Skeletal muscle tissue (tissue), 3 donors: ENCODE measurements at regions not wholly inside any gene's neighbourhood (a gene's known extent, or its start where the extent isn't known, plus 50 kb on each side); places are given as distances from the start of the nearest gene placed in this dataset.

Experiments used
- H3K27ac ChIP-seq: one replicate; pipeline ENCODE4 v1.7.0; 2013; ENCODE audit warnings: mild to moderate bottlenecking, low read depth, low read length, inconsistent platforms
- H3K27me3 ChIP-seq, 3 donors: one replicate each; pipeline ENCODE4 v1.7.0; 2013; ENCODE audit warnings: low read length in 3 of 3; ENCODE audit not compliant: control insufficient read depth in 3 of 3, insufficient read depth in 3 of 3
- H3K36me3 ChIP-seq, 3 donors: one replicate each; pipeline ENCODE4 v1.7.0; 2013; ENCODE audit warnings: low read length in 3 of 3; ENCODE audit not compliant: control insufficient read depth in 3 of 3, insufficient read depth in 3 of 3
- H3K4me1 ChIP-seq, 3 donors: one replicate each; pipeline ENCODE4 v1.7.0; 2013; ENCODE audit warnings: low read length in 3 of 3, mild to moderate bottlenecking in 3 of 3; ENCODE audit not compliant: control insufficient read depth in 3 of 3, insufficient read depth in 3 of 3
- H3K4me3 ChIP-seq, 3 donors: one replicate each; pipeline ENCODE4 v1.7.0; 2013; ENCODE audit warnings: low read length in 3 of 3
- H3K9ac ChIP-seq, 3 donors: one replicate each; pipeline ENCODE4 v1.7.0; 2013; ENCODE audit warnings: low read length in 3 of 3, mild to moderate bottlenecking in 3 of 3, moderate library complexity in 2 of 3, low read depth in 1 of 3
- H3K9me3 ChIP-seq, 3 donors: one replicate each; pipeline ENCODE4 v1.7.0; 2013; ENCODE audit warnings: low read length in 3 of 3; ENCODE audit not compliant: control insufficient read depth in 3 of 3
- donor health status: Osteomylitis.

DNA sequence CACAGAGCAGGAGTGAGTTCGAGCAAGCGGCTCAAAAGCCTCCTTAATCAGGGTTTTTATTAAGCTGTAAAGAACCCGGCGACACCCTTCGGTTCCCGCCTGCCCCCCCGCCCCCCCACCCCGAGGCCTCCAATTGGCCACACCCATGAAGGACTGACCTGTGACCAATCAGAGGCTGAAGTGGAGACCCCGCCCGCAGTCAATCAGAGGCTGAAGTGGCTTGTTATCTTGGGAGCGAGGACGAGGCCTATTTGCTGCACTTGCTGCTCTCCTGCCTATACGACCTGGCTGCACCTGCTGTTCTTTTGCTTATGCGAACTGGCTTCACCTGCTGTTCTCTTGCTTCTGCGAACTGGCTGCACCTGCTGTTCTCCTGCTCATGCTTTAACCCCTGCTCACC, 844.9 kb downstream of the OLFM4 start:
- no peak overlapping the region for H3K9ac ChIP-seq
- no peak overlapping the region for H3K4me3 ChIP-seq
- no peaks in the 10 kb centered on the region for H3K27me3 ChIP-seq
- H3K4me1 ChIP-seq: no peaks in the 10 kb centered on the region
- no peaks in the 10 kb centered on the region for H3K9me3 ChIP-seq
- no peak overlapping the region for H3K27ac ChIP-seq
- H3K36me3 ChIP-seq: no peaks in the 10 kb centered on the region

DNA sequence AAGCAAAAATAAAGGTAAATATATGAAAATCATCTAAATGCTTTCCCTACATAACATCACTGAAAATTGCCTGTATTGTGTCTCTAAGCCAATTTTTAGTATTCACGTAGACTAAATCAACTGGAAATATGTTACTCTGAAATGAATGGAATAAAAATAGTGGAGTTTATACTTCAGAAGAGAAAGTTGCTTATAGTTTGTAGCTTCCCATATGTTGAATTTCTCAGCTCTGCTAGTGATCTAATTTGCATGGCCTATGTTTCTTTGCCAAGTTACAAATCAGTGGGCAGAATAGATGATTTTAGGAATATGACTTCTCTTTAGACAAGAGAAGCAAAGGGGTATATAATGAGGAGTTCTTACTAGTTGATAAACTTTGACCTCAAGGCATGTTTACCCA, 850.2 kb downstream of the OLFM4 start:
- no peak overlapping the region for H3K4me3 ChIP-seq
- H3K27ac ChIP-seq: no peak overlapping the region
- no peak overlapping the region for H3K9ac ChIP-seq
- H3K36me3 ChIP-seq: no peaks in the 10 kb centered on the region
- no peaks in the 10 kb centered on the region for H3K27me3 ChIP-seq
- H3K9me3 ChIP-seq: peaks cover 0 to 3% (median 0%) of the 10 kb centered on the region in 3 donors
- H3K4me1 ChIP-seq: no peaks in the 10 kb centered on the region

DNA sequence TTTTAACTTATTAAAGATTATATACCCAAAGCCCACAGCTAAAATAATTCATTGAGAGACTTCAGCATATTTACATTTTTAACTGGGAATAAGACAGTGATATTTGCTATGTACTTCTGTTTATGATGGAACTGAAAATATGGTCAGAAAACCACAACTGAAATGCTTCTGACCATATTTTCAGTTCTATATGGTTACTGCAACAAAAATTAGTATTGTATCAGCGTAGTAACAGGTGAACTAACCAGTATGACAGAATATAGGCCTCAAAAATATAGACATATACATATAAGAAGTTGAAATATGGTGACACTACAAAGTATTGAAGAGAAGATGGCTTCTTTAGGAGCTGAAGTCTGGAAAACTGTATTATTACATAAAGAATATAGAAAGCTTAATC, 857.4 kb downstream of the OLFM4 start:
- H3K36me3 ChIP-seq: no peaks in the 10 kb centered on the region
- no peak overlapping the region for H3K27ac ChIP-seq
- H3K27me3 ChIP-seq: no peaks in the 10 kb centered on the region
- no peaks in the 10 kb centered on the region for H3K4me1 ChIP-seq
- no peak overlapping the region for H3K9ac ChIP-seq
- H3K9me3 ChIP-seq: peaks cover 0 to 3% (median 0%) of the 10 kb centered on the region in 3 donors
- no peak overlapping the region for H3K4me3 ChIP-seq

DNA sequence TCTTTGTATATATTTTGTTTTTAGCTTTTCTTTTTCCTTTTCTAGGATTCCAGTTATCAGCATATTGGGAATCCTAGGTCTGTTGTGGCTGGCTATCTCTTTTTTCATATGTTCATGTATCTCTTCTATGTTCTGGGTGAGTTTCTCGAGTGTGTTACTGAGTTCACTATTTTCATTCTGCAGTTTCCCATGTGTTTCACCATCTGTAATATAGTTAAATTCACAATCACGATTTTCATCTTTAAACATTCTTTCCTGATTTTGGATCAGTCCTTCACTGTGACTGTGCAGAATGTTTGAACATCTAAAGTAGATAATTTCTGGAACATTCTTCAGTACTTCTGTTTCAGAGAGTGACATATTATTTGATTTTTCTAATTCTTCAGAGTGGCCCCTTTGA, 862.1 kb downstream of the OLFM4 start:
- H3K9ac ChIP-seq: no peak overlapping the region
- no peaks in the 10 kb centered on the region for H3K36me3 ChIP-seq
- no peak overlapping the region for H3K27ac ChIP-seq
- no peak overlapping the region for H3K4me3 ChIP-seq
- no peaks in the 10 kb centered on the region for H3K4me1 ChIP-seq
- no peaks in the 10 kb centered on the region for H3K27me3 ChIP-seq
- H3K9me3 ChIP-seq: peaks cover 0 to 1% (median 0%) of the 10 kb centered on the region in 3 donors

DNA sequence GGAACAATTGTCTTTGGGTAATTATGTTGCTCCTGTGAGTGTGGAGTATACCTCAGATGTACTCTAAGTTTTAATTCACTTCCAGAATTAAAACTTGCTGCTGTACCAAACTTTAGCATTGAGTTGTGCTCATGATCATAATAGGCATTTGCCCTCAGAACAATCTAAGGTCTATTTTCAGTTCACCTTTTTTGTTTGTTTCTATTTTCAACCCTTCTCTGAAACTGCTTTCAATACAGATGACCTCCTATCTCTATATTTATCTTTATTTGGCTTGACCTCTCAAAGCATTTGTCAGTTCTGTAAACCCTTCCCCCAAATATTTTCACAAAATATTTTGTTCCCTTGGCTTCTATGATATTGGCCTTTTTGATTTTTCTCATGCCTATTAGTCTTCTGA, 873.0 kb downstream of the OLFM4 start:
- Histone ChIP-seq H3K27me3 (no peaks in the 10 kb centered on the region), H3K4me1 (no peaks in the 10 kb centered on the region), H3K9me3 (no peaks in the 10 kb centered on the region), H3K9ac (no peak overlapping the region), H3K36me3 (no peaks in the 10 kb centered on the region), H3K27ac (no peak overlapping the region), H3K4me3 (no peak overlapping the region)

DNA sequence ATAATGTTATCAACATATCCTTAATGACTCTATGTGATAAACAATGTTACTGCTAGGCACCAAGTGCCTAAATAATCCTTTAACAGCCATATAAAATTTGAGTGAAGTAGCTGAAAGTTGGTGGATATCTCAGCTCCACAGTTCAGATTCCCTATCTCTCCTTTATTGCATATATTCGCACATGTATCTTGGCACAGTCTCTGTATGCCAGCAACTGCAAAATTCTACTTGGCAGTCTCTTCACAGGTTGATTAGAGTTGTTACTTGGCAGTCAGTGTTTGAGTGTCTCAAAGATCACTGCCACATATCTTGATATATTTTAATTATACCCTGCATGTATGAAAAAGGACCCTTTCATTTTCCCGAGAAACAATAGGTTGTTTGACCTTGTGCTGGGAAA, 879.3 kb downstream of the OLFM4 start:
- no peaks in the 10 kb centered on the region for H3K9me3 ChIP-seq

DNA sequence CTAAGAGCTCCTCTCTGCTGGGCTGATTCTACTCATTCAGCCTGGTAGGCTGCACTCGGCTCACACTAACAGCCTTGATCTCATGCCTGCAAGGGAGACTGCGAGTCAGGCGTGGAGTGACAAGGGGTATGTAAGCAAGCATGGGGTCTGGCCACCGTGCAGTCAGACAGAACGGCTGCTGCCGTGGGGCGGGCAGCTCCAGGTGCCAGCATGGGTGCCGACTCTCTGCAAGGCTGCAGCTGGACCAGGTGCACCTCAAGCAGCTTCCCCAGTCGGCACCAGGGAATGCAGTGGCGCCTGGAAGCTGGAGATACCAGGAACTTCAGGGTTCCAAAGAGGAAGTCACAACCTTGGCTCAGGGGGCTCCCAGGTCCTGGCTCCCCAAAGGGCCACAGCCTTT, 892.3 kb downstream of the OLFM4 start:
- no peak overlapping the region for H3K4me3 ChIP-seq
- no peaks in the 10 kb centered on the region for H3K27me3 ChIP-seq
- no peak overlapping the region for H3K9ac ChIP-seq
- no peaks in the 10 kb centered on the region for H3K4me1 ChIP-seq
- peaks cover 0 to 2% (median 0%) of the 10 kb centered on the region in 3 donors for H3K9me3 ChIP-seq
- no peak overlapping the region for H3K27ac ChIP-seq
- H3K36me3 ChIP-seq: no peaks in the 10 kb centered on the region

More for the DNA sequence above, 879.3 kb downstream of the OLFM4 start:
- H3K9ac ChIP-seq: no peak overlapping the region
- no peak overlapping the region for H3K27ac ChIP-seq
- H3K4me1 ChIP-seq: no peaks in the 10 kb centered on the region
- H3K27me3 ChIP-seq: no peaks in the 10 kb centered on the region
- no peak overlapping the region for H3K4me3 ChIP-seq
- H3K36me3 ChIP-seq: no peaks in the 10 kb centered on the region

DNA sequence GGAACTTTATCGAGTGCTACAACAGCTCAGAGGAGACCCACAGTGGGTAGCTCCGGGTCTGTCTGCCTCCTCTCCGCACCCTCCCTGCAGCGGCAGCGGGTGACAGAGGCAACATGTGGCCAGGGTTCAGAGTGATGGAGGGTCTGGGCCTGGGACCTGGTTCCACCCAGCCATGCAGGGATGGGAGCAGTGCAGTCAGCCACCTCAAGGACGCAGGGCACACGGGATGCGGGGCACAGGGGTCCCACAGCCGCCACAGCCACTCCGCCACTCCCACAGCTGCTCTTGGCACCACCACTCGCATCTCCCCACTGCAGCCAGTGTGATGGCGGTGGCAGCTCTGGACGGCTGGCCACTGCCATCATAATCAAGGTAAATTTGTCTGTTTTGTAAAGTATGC, 892.9 kb downstream of the OLFM4 start:
- Histone ChIP-seq H3K9ac (no peak overlapping the region), H3K9me3 (peaks cover 0 to 2% (median 0%) of the 10 kb centered on the region in 3 donors), H3K4me1 (no peaks in the 10 kb centered on the region), H3K4me3 (no peak overlapping the region), H3K27ac (no peak overlapping the region), H3K36me3 (no peaks in the 10 kb centered on the region), H3K27me3 (no peaks in the 10 kb centered on the region)

DNA sequence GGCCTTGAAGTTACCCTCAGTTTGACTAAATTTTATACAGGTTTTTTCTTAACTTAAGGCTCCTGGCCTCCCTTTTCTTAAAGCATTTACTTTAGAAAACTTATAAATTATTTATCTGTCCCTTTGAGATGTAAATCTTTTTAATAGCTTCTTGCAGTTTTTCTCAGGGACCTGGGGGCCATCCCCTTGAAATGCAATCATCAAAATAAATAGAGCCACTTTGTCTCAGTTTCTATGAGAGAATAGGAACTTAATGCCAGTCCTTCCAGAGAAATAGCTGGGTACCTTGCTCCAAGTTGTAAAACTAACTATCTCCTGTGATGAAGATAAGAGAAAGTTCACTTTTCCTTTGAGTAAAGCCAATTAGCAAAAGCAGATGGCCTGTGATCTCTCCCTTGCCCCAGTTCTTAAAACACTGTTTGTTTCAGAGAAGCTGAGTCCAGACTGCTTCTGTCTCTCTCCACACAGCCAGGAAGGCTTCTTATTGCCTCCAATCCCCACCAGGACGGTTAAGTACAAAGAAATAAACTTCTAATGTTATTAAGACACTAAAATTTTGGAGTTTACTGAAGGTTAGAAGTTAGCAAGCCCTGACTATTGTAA, 913.1 kb downstream of the OLFM4 start:
- H3K9me3 ChIP-seq: no peaks in the 10 kb centered on the region
- H3K4me1 ChIP-seq: no peaks in the 10 kb centered on the region
- no peaks in the 10 kb centered on the region for H3K27me3 ChIP-seq
- no peaks in the 10 kb centered on the region for H3K36me3 ChIP-seq
- no peak overlapping the region for H3K9ac ChIP-seq
- H3K27ac ChIP-seq: no peak overlapping the region
- no peak overlapping the region for H3K4me3 ChIP-seq

DNA sequence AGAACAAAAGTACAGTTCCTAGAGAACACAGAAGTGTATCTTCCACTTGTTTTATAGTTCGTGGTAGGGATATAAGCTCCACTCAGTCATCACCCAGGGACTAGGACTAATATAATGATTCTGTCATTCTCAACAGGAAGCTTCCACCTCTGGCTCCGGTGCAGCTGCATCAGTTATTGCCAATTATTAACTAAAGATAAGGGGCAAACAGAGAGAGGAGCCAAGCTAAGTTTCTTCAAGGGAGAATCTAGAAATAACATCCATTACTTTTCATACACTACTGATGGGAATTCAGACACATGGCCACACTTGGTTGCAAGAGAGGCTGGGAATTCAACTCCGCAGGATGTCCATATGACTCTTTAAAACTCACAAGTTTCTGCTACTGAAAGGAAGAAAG, 917.9 kb downstream of the OLFM4 start:
- Histone ChIP-seq H3K36me3 (no peaks in the 10 kb centered on the region), H3K4me1 (no peaks in the 10 kb centered on the region), H3K9ac (no peak overlapping the region), H3K9me3 (no peaks in the 10 kb centered on the region), H3K4me3 (no peak overlapping the region), H3K27ac (no peak overlapping the region), H3K27me3 (no peaks in the 10 kb centered on the region)

DNA sequence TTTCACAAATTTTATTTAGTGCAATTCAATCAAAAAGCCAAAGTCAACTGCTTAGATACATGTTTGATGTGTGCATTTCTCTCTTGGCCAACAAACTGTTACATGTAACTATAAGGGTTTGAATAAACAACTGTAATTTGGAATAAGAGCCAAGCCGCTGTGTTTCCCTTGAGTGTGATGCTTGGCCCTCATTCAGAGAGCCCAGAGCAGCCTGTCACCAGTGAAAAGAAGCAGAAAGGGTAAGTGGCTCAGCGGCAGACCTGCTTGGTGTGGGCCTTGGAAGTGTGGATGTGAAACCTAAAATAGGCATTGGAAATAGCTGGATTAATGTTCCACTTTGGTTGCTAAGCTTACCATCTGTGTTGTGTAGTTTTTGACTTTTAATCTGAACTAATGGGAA, 924.6 kb downstream of the OLFM4 start:
- H3K9ac ChIP-seq: no peak overlapping the region
- no peak overlapping the region for H3K27ac ChIP-seq

More for the DNA sequence above, 924.6 kb downstream of the OLFM4 start:
- no peaks in the 10 kb centered on the region for H3K9me3 ChIP-seq
- no peaks in the 10 kb centered on the region for H3K4me1 ChIP-seq
- no peaks in the 10 kb centered on the region for H3K27me3 ChIP-seq
- H3K36me3 ChIP-seq: no peaks in the 10 kb centered on the region
- H3K4me3 ChIP-seq: no peak overlapping the region
